K562 (cell line): ENCODE measurements at regions not wholly inside any gene's neighbourhood (a gene's known extent, or its start where the extent isn't known, plus 50 kb on each side); places are given as distances from the start of the nearest gene placed in this dataset.

Experiments used
- ATAC-seq: fragments of 200-7000 bp; cut with Tn5 transposase; 3 replicates; pipeline ENCODE4 v1.9.1; 2020; ENCODE audit warnings: moderate library complexity
- BruUV-seq: library from RNA; stranded (reverse); fragments of 400-500 nt; replicated peaks from 2 replicates; lab custom pipeline; 2021; lab: Mats Ljungman, UMichigan
- CTCF ChIA-PET: fragments of 300-600 bp; formaldehyde crosslinking; extraction: SDS; loops from one replicate; lab custom pipeline; 2021; ENCODE audit warnings: low intra/inter-chr PET ratio; lab: Yijun Ruan, JAX
- POLR2A ChIA-PET: fragments of 300-600, 350-650 bp; sonication (Branson Sonifier 250); formaldehyde crosslinking; extraction: SDS; loops from one replicate; lab custom pipeline; 2021; ENCODE audit warnings: antibody characterized with exemption, inconsistent platforms; lab: Yijun Ruan, JAX
- DNase-seq, 4 experiments: peaks; one replicate each; pipeline versions ENCODE4 v3.0.0 to v3.0.0-alpha.2; 2011 to 2018; ENCODE audit warnings: low spot score in 3 of 4, mixed read lengths in 3 of 4; ENCODE audit errors: extremely low read depth in 1 of 4
- FAIRE-seq: peaks from 2 replicates; lab custom pipeline; 2011; peaks lifted over from hg19 to GRCh38; lab: Jason Lieb, UNC
- H2AFZ ChIP-seq: 2 replicates; pipeline ENCODE4 v1.6.0; 2011; ENCODE audit warnings: low read depth, low read length, control low read depth, inconsistent platforms
- H3K27ac ChIP-seq: fragments of 200-600 bp; 3 replicates; pipeline ENCODE4 v1.8.0; 2011; ENCODE audit warnings: low read depth, mild to moderate bottlenecking, control low read depth, inconsistent platforms, low read length, moderate library complexity, mixed read lengths; ENCODE audit errors: extremely low read depth
- H3K27me3 ChIP-seq, 2 experiments: fragments of 300-600 bp in 1 of 2; 2 replicates in 1 of 2; 3 replicates in 1 of 2; pipeline versions ENCODE4 v1.6.0 to v1.8.0; 2011; ENCODE audit warnings: inconsistent platforms in 2 of 2, low read length in 2 of 2, mild to moderate bottlenecking in 1 of 2, mixed read lengths in 1 of 2, moderate library complexity in 1 of 2; ENCODE audit not compliant: control insufficient read depth in 2 of 2, insufficient read depth in 2 of 2
- H3K36me3 ChIP-seq: fragments of 300-600 bp; 3 replicates; pipeline ENCODE4 v1.8.0; 2011; ENCODE audit warnings: mild to moderate bottlenecking, low read length, inconsistent platforms; ENCODE audit not compliant: control insufficient read depth, insufficient read depth
- H3K4me1 ChIP-seq, 2 experiments: fragments of 200-600 bp in 1 of 2; replicated peaks in 1 of 2; 2 replicates in 1 of 2; 3 replicates in 1 of 2; pipeline versions ENCODE4 v1.5.1 to v1.8.0; 2011; ENCODE audit warnings: inconsistent platforms in 2 of 2, low read length in 2 of 2, mild to moderate bottlenecking in 1 of 2, mixed read lengths in 1 of 2, moderate library complexity in 1 of 2; ENCODE audit not compliant: control insufficient read depth in 2 of 2, insufficient read depth in 2 of 2
- H3K4me2 ChIP-seq: 2 replicates; pipeline ENCODE4 v1.6.1; 2011; ENCODE audit warnings: low read length, control low read depth, inconsistent platforms, mixed read lengths; ENCODE audit not compliant: insufficient read depth
- H3K4me3 ChIP-seq: fragments of 200-600 bp; sonication (generic), shearing (Covaris generic); 2 replicates; pipeline ENCODE4 v1.5.1; 2016; ENCODE audit warnings: control low read depth, inconsistent platforms
- H3K79me2 ChIP-seq: fragments of 200-600 bp; 3 replicates; pipeline ENCODE4 v1.8.0; 2011; ENCODE audit warnings: low read length, inconsistent platforms; ENCODE audit not compliant: control insufficient read depth, insufficient read depth
- H3K9ac ChIP-seq, 2 experiments: 2 replicates each; pipeline versions ENCODE4 v1.6.0 to v1.6.1; 2011; ENCODE audit warnings: low read depth in 2 of 2, low read length in 2 of 2, control low read depth in 1 of 2, inconsistent platforms in 1 of 2, mild to moderate bottlenecking in 1 of 2, mixed read lengths in 1 of 2; ENCODE audit not compliant: insufficient read depth in 1 of 2
- H3K9me1 ChIP-seq: one replicate; pipeline ENCODE4 v1.6.0; 2011; ENCODE audit warnings: inconsistent platforms, mild to moderate bottlenecking, low read length, moderate library complexity; ENCODE audit not compliant: control insufficient read depth, insufficient read depth
- H3K9me3 ChIP-seq: replicated peaks from 2 replicates; pipeline ENCODE4 v1.5.1; 2011; ENCODE audit warnings: low read depth, low read length, inconsistent platforms; ENCODE audit not compliant: control insufficient read depth, insufficient read depth
- H4K20me1 ChIP-seq: replicated peaks from 2 replicates; pipeline ENCODE4 v1.6.1; 2011; ENCODE audit warnings: low read length, inconsistent platforms, mixed read lengths; ENCODE audit not compliant: control insufficient read depth, insufficient read depth
- CCNT2 ChIP-seq: IDR thresholded peaks from 2 replicates; pipeline ENCODE4 v1.6.1; 2011; ENCODE audit warnings: borderline replicate concordance, low read depth, mild to moderate bottlenecking, moderate library complexity, mixed read lengths, low read length; ENCODE audit not compliant: insufficient read length; ENCODE audit errors: extremely low read depth
- EP400 ChIP-seq: fragments of 450-650 bp; IDR thresholded peaks from 2 replicates; pipeline ENCODE4 v1.6.1; 2017; ENCODE audit warnings: antibody characterized with exemption, mild to moderate bottlenecking, moderate library complexity
- FOXK1 ChIP-seq: sonication (generic); formaldehyde crosslinking; IDR thresholded peaks from 2 replicates; pipeline ENCODE4 v1.8.0; 2022; ENCODE audit warnings: missing genetic modification reagents, mild to moderate bottlenecking, borderline replicate concordance
- MAFF ChIP-seq: IDR thresholded peaks from 2 replicates; pipeline ENCODE4 v1.6.1; 2012; ENCODE audit warnings: low read length, improper control_type of control experiment
- NFE2 ChIP-seq: IDR thresholded peaks from 2 replicates; pipeline ENCODE4 v1.6.1; 2014; ENCODE audit warnings: antibody characterized with exemption, low read depth
- RHOXF2B ChIP-seq: fragments of 250-450 bp; sonication (Bioruptor Pico); conservative IDR thresholded peaks from 2 replicates; pipeline ENCODE4 v1.5.1; 2021
- ZNF324 ChIP-seq: fragments of 250-450 bp; sonication (Bioruptor Pico); IDR thresholded peaks from 2 replicates; pipeline ENCODE4 v1.4.0; 2020; ENCODE audit warnings: mild to moderate bottlenecking
- ZNF77 ChIP-seq: fragments of 250-450 bp; sonication (Bioruptor Pico); IDR thresholded peaks from 2 replicates; pipeline ENCODE4 v1.5.0; 2020
- WGBS: fragments of 100-300 bp; shearing (Covaris generic); methylation state at CpG from one replicate; pipeline ENCODE4 v1.1.6; 2016; ENCODE audit warnings: low coverage, mixed read lengths; ENCODE audit not compliant: insufficient coverage; ENCODE audit errors: missing lambda C conversion rate; 5-methylcytosine and 5-hydroxymethylcytosine counted together
- in situ Hi-C: fragments of 300-500 bp; cut with MboI; formaldehyde crosslinking; loops from 4 replicates; pipeline ENCODE4 v1.15.0; 2018; ENCODE audit warnings: inconsistent platforms, mixed read lengths
- intact Hi-C: fragments of 100-400 bp; cut with micrococcal nuclease; formaldehyde crosslinking; loops from 2 replicates; pipeline ENCODE4 v1.14.2; 2022

DNA sequence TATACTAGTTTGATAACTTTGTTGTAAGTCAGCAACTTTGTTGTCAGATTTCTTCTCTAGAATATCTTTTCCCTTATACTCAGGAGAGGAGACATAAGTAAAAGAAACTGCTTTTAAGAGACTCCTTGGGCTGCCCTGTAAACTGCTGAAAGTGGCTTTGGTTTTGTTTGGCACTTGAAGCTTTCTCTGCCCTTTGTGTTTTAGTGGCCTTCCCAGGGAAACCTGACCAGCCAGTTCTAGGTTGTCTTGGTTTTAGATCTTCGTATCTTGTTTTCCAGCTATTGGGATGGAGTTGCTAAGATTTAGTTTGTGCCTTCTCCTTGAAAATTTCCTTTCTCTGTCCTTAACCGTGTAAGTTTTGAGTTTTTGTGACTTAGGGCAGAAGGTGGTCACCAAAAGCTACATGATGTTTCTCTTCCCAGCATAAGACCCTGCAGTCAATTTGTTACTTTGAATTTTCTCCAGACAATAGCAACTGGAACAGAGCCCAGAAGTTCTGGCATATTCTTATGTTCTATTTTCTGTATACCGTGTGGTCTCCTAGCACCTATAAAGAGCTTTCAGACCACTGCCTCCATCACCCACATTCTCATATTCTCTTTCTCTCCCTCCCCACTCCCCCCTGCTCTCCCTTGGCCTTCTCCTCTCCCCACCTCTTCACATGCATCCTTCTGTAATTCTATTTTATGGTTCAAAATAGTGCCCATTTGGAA lies 81.1 kb downstream of the BOLA3 start:
- H3K27me3 ChIP-seq, result no peaks in the 10 kb centered on the region
- CTCF ChIA-PET, result no interaction called here
- no peaks in the 10 kb centered on the region; a peak in 2 of 5 replicates for H3K4me1 ChIP-seq
- no peak for TF ChIP-seq RHOXF2B (CRISPR knock-in tag)
- TF ChIP-seq EP400, result no peak
- TF ChIP-seq ZNF324 (CRISPR knock-in tag), result no peak
- no peak for TF ChIP-seq NFE2
- no peak for TF ChIP-seq ZNF77 (CRISPR knock-in tag)
- TF ChIP-seq FOXK1 (CRISPR knock-in tag), result no peak
- no peak for TF ChIP-seq MAFF
- no peak for TF ChIP-seq CCNT2
- no peak for FAIRE-seq
- no peak overlapping the region for H3K9ac ChIP-seq
- in situ Hi-C loops, result no loop called here
- 60% methylated on average over 3 of the region's 3 CpGs for WGBS
- H3K4me2 ChIP-seq, result no peak overlapping the region
- no peak overlapping the region for H3K27ac ChIP-seq
- ATAC-seq, result no peak
- POLR2A ChIA-PET, result interaction anchor here (0.6 to 1.0 kb wide), 2 partner anchors 27 to 291 kb away, joined by 3 read pairs; no protein-coding TSS in a partner anchor
- H3K79me2 ChIP-seq, result peaks cover 22% of the 10 kb centered on the region
- H4K20me1 ChIP-seq, result no peaks in the 10 kb centered on the region
- no peak for DNase-seq
- no peak overlapping the region for H3K4me3 ChIP-seq
- H3K9me1 ChIP-seq, result no peaks in the 10 kb centered on the region
- H3K36me3 ChIP-seq, result peaks cover 4% of the 10 kb centered on the region; the same call in 1 of the 3 replicates
- intact Hi-C loops, result no loop called here
- BruUV-seq, result no TSS peak
- H3K9me3 ChIP-seq, result no peaks in the 10 kb centered on the region
- no peak overlapping the region for H2AFZ ChIP-seq
